Activated CD8-positive, alpha-beta memory T cell treated with anti-CD3 and anti-CD28 coated beads, Interleukin-2, amount 10 ng/mL, durations not matched to agents 7 days and 5 days (primary cell): ENCODE measurements at regions not wholly inside any gene's neighbourhood (a gene's known extent, or its start where the extent isn't known, plus 50 kb on each side); places are given as distances from the start of the nearest gene placed in this dataset.
A peak's percentile ranks its signal among the peaks of the same experiment; 100 is the strongest.

Experiments
- ATAC-seq: fragments of 150-1000 bp; cut with Tn5 transposase; one replicate; pipeline ENCODE4 v1.10.0; 2021; ENCODE audit warnings: moderate library complexity
- CTCF ChIA-PET: fragments of 350-600 bp; sonication (Branson Sonifier 250); formaldehyde crosslinking; loops from one replicate; lab custom pipeline; 2021; ENCODE audit warnings: antibody characterized with exemption; lab: Charles Lee
- DNase-seq: peaks from one replicate; pipeline ENCODE4 v3.0.0-alpha.2; 2020
- H3K27ac Mint-ChIP-seq: one replicate; pipeline ENCODE4 v1.8.0; 2021; ENCODE audit warnings: mild to moderate bottlenecking, mixed read lengths
- H3K27me3 Mint-ChIP-seq: one replicate; pipeline ENCODE4 v1.8.0; 2021; ENCODE audit warnings: mixed read lengths
- H3K36me3 Mint-ChIP-seq: one replicate; pipeline ENCODE4 v1.8.0; 2021; ENCODE audit warnings: mild to moderate bottlenecking, mixed read lengths
- H3K4me1 Mint-ChIP-seq: one replicate; pipeline ENCODE4 v1.8.0; 2021; ENCODE audit warnings: mixed read lengths
- H3K4me3 Mint-ChIP-seq: one replicate; pipeline ENCODE4 v1.8.0; 2021; ENCODE audit warnings: mild to moderate bottlenecking, moderate library complexity, mixed read lengths
- H3K9me3 Mint-ChIP-seq: one replicate; pipeline ENCODE4 v1.8.0; 2022; ENCODE audit warnings: low read depth, mixed read lengths

DNA sequence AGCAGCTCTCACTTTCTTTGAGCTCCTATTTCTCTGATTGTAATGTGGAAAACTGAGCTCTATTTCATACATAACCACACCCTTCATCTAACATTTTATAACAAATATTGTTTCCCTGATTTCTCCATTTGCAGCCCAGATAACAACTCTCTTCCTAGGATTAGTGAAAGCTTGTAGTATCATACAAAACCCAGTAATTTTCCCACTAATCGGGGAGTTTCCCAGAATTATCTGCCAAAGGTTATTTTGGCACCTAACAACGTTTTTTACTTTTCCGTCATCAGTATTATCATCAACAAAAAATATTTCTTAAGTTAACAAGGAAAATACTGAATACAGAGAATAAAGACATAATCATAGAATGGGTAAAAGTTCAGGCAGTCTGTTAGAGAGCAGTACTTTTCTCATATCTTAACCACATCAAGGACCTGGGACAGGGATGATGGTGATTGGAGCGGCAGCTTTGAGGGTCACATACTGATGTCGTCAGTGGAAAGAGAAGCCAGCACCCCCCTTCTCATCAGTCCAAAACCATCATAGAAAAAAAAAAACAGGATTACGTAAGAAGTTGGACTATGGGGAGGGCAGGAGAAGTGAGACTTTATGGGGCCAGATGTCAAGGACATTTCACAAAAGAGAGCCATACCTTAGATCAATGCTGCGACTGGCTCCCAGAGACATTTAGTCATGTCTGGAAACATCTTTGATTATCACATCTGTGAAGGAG, 166.1 kb upstream of the TNFAIP3 start:
- Mint-ChIP-seq H3K27me3 (no peaks in the 10 kb centered on the region), H3K4me1 (peaks cover 61% of the 10 kb centered on the region), H3K27ac (no peak overlapping the region), H3K4me3 (no peak overlapping the region), H3K36me3 (peaks cover 3% of the 10 kb centered on the region), H3K9me3 (no peaks in the 10 kb centered on the region)
- ATAC-seq (no peak), DNase-seq (no peak)
- CTCF ChIA-PET: interaction anchor here (0.8 to 2.6 kb wide), 2 partner anchors 41 to 305 kb away, joined by 3 to 11 read pairs; no protein-coding TSS in a partner anchor

DNA sequence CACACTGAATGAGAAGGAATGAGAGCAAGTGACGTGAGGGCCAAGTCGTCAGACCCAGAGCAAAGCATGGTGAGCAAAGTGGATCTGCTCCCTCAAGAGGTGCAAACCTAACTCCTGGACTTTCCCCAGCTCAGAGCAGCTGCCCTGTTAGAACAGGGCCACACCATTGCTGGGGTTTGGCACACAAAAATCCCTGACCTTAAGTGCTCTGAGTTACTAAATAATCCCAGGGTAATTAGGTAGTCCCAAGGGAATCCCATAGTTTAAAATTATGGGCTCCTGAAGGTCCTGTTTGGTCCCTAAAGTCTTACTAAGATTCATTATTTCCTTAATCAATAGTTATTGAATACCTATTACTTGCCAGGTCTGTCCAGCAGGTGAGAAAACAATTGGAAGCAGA, 165.1 kb upstream of the TNFAIP3 start:
- ATAC-seq: no peak
- CTCF ChIA-PET: interaction anchor here (1.2 to 1.4 kb wide), 3 partner anchors 39 to 238 kb away, joined by 3 to 5 read pairs (median 3); no protein-coding TSS in a partner anchor
- peaks cover 65% of the 10 kb centered on the region for H3K4me1 Mint-ChIP-seq

DNA sequence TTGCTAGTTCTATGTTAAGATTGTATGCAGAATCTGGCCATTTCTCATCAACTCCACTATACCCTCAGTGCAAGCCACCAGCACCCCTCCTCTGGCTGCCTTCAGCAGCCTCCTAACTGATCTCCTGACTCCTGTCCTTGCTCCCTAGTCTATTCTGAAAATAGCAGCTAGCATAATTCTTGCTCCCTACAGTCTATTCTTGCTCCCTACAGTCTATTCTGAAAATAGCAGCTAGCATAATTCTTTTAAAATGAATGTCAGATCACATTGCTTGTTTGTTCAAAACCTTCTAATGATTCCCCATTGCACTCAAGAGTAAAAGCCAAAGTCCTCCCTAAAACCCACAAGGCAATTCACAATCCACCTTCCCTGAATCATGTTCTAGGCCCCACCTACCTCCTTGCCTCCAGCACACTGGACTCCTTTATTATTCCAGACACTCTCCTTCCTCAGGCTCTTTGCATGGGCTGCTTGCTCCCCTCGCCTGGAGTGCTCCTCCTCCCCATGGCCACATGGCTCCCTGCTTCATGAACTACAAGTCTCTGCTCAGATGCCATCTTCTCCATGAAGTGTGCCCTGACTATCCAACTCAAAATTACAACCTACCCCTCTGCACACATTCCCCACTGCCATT, 164.2 kb upstream of the TNFAIP3 start:
- ATAC-seq (no peak), DNase-seq (no peak)
- peaks cover 1% of the 10 kb centered on the region for H3K36me3 Mint-ChIP-seq
- no peaks in the 10 kb centered on the region for H3K27me3 Mint-ChIP-seq
- CTCF ChIA-PET: interaction anchor here (1.2 to 1.4 kb wide), 3 partner anchors 40 to 237 kb away, joined by 3 to 5 read pairs (median 3); no protein-coding TSS in a partner anchor
- H3K9me3 Mint-ChIP-seq: no peaks in the 10 kb centered on the region
- no peak overlapping the region for H3K27ac Mint-ChIP-seq
- peaks cover 65% of the 10 kb centered on the region for H3K4me1 Mint-ChIP-seq
- no peak overlapping the region for H3K4me3 Mint-ChIP-seq

More for the DNA sequence above, 165.1 kb upstream of the TNFAIP3 start:
- Mint-ChIP-seq H3K9me3 (no peaks in the 10 kb centered on the region), H3K27ac (no peak overlapping the region), H3K4me3 (no peak overlapping the region), H3K27me3 (no peaks in the 10 kb centered on the region), H3K36me3 (peaks cover 1% of the 10 kb centered on the region)
- DNase-seq: no peak

DNA sequence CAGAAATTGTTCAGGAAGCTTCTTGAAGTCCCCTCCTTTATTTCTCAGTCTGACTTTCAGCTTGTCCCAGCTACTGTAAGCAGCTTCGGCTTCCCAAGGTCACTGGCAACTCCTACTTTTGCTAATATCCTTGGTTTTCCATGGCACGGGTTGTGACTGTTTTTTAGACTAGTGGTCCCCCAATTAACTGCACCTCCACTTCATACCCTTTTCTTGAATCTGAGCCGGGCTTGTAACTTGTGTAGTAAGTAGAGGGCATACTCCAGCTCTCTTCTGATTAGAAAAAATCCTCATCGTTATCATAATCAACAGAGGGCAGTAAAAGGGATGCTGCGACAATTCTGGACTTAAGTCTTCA, 162.3 kb upstream of the TNFAIP3 start:
- H3K4me3 Mint-ChIP-seq: no peak overlapping the region
- DNase-seq: no peak
- ATAC-seq: no peak
- H3K4me1 Mint-ChIP-seq: peaks cover 67% of the 10 kb centered on the region
- H3K36me3 Mint-ChIP-seq: peaks cover 8% of the 10 kb centered on the region
- no peaks in the 10 kb centered on the region for H3K27me3 Mint-ChIP-seq
- H3K27ac Mint-ChIP-seq: peak overlapping the region; percentile 52
- no peaks in the 10 kb centered on the region for H3K9me3 Mint-ChIP-seq
- CTCF ChIA-PET: interaction anchor here (0.6 to 3.9 kb wide), 35 partner anchors 11 to 403 kb away, joined by 3 to 73 read pairs (median 5); partner anchors contain the start of gene TNFAIP3

DNA sequence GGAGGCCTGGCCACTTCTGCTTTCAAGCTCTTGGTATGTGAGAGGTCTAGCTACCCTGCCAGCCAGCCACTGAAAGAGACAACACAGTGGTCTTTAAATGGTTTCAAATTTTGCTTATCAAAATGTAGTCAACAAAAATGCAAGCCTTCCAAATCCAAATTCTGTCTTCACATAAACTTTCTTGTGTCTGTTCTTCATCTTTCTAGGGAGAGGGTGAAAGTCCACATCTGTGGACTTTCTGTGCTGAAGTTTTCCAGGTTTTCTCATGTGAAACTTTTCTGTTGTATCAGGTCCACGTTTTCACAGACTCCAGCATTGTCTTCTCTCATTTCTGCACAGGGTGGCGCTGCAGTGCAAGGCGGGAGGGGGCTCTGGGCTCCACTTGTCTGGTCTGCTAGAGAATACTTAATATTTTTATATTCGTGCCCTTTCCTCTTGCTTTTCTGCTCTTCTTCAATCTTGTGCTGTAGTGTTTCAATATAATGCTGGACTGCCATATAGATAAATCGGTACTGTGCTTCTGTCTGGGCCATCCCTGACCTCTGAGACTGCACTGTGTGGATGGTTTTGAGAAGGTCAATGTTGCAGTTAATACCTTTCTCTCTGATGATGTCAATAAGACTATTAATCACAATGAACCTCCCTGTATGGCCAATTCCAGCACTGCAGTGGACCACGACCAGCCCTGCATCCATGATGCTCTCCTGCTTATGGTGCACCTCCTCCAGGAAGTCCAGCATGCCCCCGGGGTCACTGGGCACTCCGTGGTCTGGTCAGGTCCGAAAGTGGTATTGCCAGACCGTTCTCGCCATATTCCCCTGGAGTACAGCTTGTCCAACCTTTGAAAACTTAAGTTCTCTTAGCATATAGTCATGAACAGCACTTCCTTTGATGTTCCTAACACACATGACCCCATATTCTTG, 161.6 kb upstream of the TNFAIP3 start:
- DNase-seq (peak; percentile 86), ATAC-seq (peak; percentile 56)
- CTCF ChIA-PET: interaction anchor here (0.6 to 3.9 kb wide), 45 partner anchors 9 to 403 kb away, joined by 3 to 73 read pairs (median 5); partner anchors contain the start of gene TNFAIP3
- peaks cover 2% of the 10 kb centered on the region for H3K9me3 Mint-ChIP-seq
- no peaks in the 10 kb centered on the region for H3K27me3 Mint-ChIP-seq
- H3K4me3 Mint-ChIP-seq: no peak overlapping the region
- peak overlapping the region; percentile 90 for H3K27ac Mint-ChIP-seq
- H3K36me3 Mint-ChIP-seq: peaks cover 11% of the 10 kb centered on the region
- H3K4me1 Mint-ChIP-seq: peaks cover 69% of the 10 kb centered on the region

DNA sequence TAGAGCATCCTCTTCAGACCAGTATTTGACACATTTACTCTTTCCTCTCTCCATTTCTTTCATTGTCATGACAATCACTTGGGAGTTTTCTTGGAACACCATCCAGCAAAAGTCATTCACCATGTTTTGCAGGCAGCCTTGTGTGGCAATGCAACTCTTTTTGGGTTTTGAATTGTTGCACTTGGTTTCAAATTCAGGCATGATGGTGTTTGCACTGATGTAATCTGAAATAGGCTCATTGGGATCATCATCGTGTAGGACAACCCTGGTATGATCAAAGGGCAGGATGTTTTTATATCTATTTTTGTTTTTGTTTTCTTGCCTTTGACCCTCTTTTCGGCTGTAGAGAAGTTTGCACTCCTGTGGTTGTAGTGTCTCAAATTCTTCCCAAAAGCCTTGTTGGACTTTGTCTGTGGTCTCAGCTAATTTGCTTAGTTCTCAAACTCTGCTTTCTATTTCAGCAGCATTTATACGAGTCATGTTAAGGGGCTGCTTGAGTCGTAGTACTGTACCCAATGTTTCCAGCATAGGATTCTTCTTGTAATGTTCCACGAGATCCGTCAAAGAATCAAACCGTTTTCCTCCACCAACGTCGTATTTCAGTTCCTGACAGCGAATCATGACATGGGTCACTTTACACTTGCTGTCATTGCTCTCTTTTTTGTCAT, 160.8 kb upstream of the TNFAIP3 start:
- Mint-ChIP-seq H3K27ac (peak overlapping the region; percentile 90), H3K9me3 (peaks cover 2% of the 10 kb centered on the region), H3K36me3 (peaks cover 14% of the 10 kb centered on the region), H3K4me3 (no peak overlapping the region), H3K27me3 (no peaks in the 10 kb centered on the region), H3K4me1 (peaks cover 71% of the 10 kb centered on the region)
- CTCF ChIA-PET: interaction anchor here (0.6 to 3.9 kb wide), 23 partner anchors 9 to 301 kb away, joined by 3 to 73 read pairs (median 3); partner anchors contain the start of gene TNFAIP3
- ATAC-seq (no peak), DNase-seq (no peak)

DNA sequence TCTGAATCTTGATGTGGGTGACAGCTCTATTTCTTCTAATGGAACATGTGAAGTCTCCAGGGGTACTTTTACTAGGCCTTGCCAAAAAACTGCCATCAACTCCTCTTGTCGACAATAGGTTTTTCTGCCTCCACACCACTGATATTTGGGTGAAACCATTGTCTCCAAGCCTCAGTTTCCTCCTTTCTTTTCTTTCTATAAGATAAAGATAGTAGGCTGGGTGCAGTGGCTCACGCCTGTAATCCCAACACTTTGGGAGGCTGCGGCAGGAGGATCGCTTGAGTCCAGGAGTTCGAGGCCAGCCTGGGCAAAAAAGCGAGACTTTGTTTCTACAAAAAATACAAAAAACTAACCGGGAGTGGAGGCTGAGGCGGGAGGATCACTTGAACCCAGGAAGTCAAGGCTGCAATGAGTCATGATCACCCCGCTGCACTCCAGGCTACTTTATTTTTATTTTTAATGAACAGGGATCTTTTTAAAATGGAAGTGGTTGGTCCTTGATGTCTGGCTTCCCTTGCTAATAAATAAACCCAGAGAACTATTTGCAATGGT, 159.9 kb upstream of the TNFAIP3 start:
- Mint-ChIP-seq H3K36me3 (peaks cover 17% of the 10 kb centered on the region), H3K4me1 (peaks cover 73% of the 10 kb centered on the region), H3K27ac (peak overlapping the region; percentile 90), H3K27me3 (no peaks in the 10 kb centered on the region), H3K9me3 (peaks cover 7% of the 10 kb centered on the region), H3K4me3 (peak overlapping the region; percentile 59)
- ATAC-seq (no peak), DNase-seq (no peak)
- CTCF ChIA-PET: interaction anchor here (0.7 to 3.9 kb wide), 35 partner anchors 8 to 401 kb away, joined by 3 to 73 read pairs (median 7); partner anchors contain the start of gene TNFAIP3

DNA sequence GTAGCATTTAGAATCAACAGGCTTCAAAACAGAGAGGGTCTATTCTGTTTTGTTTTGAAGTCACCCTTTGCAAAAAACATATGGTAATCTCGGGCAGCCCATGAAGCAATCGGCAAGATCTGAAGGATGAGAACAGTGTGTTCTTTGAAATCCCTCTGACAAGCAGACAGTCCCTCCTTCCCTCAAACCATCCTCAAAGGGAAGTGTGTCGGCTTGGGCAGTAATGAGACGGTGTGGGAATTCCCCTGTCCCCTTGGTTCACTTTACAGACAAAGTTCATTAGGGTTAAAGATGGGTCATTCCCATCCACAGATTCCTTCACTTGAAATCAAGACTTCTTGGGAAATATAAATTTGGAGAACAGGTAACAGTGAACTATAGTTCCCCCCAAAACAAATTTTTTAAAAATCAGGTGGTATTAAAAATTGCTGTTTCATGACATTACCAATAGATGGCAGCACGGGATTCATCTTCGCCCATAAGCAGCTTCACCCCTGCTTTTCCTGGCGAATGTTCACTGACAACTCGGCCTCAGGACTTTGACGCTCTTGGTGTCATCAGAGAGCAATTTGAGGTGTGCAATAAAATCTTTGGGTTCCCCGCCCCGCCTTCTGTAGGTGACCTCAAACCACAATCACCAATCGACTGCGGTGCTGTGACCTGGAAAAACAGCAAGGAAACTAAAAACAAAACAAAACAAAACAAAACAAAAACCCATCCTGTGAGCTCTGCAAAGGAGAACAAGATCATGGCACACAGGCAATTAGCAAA, 159.3 kb upstream of the TNFAIP3 start:
- H3K27me3 Mint-ChIP-seq: no peaks in the 10 kb centered on the region
- peaks cover 71% of the 10 kb centered on the region for H3K4me1 Mint-ChIP-seq
- CTCF ChIA-PET: interaction anchor here (0.7 to 3.5 kb wide), 42 partner anchors 9 to 400 kb away, joined by 3 to 54 read pairs (median 4); partner anchors contain the start of gene TNFAIP3
- H3K36me3 Mint-ChIP-seq: peaks cover 17% of the 10 kb centered on the region
- peak overlapping the region; percentile 59 for H3K4me3 Mint-ChIP-seq
- DNase-seq: peak; percentile 94
- peak overlapping the region; percentile 90 for H3K27ac Mint-ChIP-seq
- ATAC-seq: peak; percentile 82
- H3K9me3 Mint-ChIP-seq: peaks cover 7% of the 10 kb centered on the region

DNA sequence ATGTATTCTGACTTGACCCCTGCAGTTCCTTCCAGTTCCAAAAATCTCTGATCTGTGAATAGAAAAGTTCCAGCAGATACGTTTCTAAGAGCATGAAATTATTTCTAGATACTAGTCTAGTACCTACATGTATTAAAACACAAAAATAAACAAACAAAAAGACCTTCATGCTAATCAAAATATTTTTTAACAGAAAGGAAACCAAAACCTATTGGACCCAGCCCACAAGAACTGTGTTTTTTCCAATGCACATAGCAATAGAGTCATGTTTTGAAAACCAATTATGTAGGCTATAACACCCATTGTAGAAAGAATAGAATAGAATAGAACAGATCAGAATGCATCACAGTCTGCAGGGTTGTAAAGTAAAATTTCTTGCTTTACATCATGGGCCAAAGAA, 158.6 kb upstream of the TNFAIP3 start:
- Mint-ChIP-seq H3K4me3 (peak overlapping the region; percentile 59), H3K27ac (peak overlapping the region; percentile 90), H3K4me1 (peaks cover 71% of the 10 kb centered on the region), H3K36me3 (peaks cover 17% of the 10 kb centered on the region), H3K9me3 (peaks cover 7% of the 10 kb centered on the region), H3K27me3 (no peaks in the 10 kb centered on the region)
- ATAC-seq (peak; percentile 35), DNase-seq (no peak)
- CTCF ChIA-PET: interaction anchor here (0.7 to 3.5 kb wide), 43 partner anchors 8 to 400 kb away, joined by 3 to 54 read pairs (median 4); partner anchors contain the start of gene TNFAIP3

DNA sequence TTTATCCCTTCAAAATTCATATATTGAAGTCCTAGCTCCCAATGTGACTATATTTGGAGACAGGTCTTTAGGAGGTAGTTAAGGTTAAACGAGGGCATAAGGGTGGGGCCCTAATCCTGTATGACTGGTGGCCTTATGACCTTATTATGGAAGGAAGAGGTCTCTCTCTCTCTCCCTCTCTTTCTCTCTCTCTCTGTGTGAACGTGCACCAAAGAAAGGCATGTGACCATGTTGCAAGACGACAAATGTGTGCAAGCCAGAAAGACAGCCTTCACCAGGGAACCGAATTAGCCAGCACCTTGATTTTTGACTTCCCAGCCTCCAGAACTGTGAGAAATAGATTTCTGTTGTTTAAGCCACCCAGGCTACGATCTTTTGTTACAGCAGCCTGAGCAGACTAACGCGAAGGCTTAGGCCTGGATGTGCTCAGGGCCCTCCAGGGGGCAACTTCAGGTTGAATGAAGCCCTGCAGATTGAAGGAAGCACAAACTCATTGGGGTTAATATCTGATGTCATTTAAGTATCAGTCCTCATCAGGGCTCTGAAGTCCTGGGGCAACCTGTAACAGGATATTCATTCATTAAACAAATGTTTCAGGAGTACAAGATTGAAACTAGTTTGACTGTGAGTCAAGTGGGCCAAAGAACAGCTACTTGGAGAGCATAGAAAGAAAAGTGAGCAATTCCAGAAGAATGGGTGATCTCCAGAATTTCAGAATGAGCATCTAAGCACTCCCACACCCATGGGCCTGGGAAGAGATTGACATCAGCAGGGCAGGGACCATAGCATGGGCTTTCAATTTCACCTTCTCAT, 157.4 kb upstream of the TNFAIP3 start:
- peaks cover 76% of the 10 kb centered on the region for H3K4me1 Mint-ChIP-seq
- DNase-seq (no peak), ATAC-seq (no peak)
- H3K27me3 Mint-ChIP-seq: no peaks in the 10 kb centered on the region
- peak overlapping the region; percentile 71 for H3K27ac Mint-ChIP-seq
- H3K9me3 Mint-ChIP-seq: peaks cover 11% of the 10 kb centered on the region
- no peak overlapping the region for H3K4me3 Mint-ChIP-seq
- CTCF ChIA-PET: interaction anchor here (0.6 to 3.5 kb wide), 13 partner anchors 9 to 294 kb away, joined by 3 to 54 read pairs (median 7); partner anchors contain the start of gene TNFAIP3
- H3K36me3 Mint-ChIP-seq: peaks cover 24% of the 10 kb centered on the region

DNA sequence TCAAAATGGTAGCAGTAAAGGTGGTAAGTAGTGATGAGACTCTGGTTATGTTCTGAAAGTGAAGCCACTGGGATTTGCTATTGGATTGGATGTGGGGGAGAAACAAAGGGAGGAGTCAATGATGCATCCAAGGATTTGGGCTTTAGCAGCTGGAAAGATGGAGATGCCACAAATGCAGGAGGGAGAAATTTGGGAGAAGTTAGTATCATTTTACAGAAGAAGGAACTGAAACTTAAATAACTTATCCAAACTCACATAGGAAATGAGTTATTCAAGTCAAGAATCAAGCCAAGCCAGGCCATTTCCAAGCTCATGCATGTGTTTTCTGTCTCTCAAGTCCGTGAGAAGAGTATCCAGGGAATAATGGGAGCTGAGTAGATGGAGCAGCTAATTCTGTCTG, 155.1 kb upstream of the TNFAIP3 start:
- Mint-ChIP-seq H3K9me3 (peaks cover 11% of the 10 kb centered on the region), H3K27ac (no peak overlapping the region), H3K4me1 (peaks cover 75% of the 10 kb centered on the region), H3K36me3 (peaks cover 24% of the 10 kb centered on the region), H3K27me3 (no peaks in the 10 kb centered on the region), H3K4me3 (no peak overlapping the region)
- no peak for DNase-seq
- CTCF ChIA-PET: interaction anchor here (0.7 to 2.5 kb wide), 8 partner anchors 88 to 292 kb away, joined by 3 to 9 read pairs (median 4); partner anchors contain the start of gene TNFAIP3
- ATAC-seq: no peak
